Epithelial cell of proximal tubule (primary cell): ENCODE measurements at regions not wholly inside any gene's neighbourhood (a gene's known extent, or its start where the extent isn't known, plus 50 kb on each side); places are given as distances from the start of the nearest gene placed in this dataset.

Experiments
- DNase-seq: peaks from one replicate; pipeline ENCODE4 v3.0.0-alpha.2; 2011; ENCODE audit warnings: low read depth
- H3K4me3 ChIP-seq: 2 replicates; pipeline ENCODE4 v1.5.1; 2011; ENCODE audit warnings: low read depth, mild to moderate bottlenecking, low read length
- CTCF ChIP-seq: conservative IDR thresholded peaks from 2 replicates; pipeline ENCODE4 v1.5.1; 2012; ENCODE audit warnings: low read depth, mild to moderate bottlenecking, low read length

GRCh38 chr6:80482056-80482455 lies 375.6 kb downstream of the BCKDHB start:
- H3K4me3 ChIP-seq, result no peak overlapping the region
- DNase-seq, result no peak
- no peak for TF ChIP-seq CTCF

GRCh38 chr6:80480421-80481157 lies 374.1 kb downstream of the BCKDHB start:
- DNase-seq, result no peak
- no peak for TF ChIP-seq CTCF
- no peak overlapping the region for H3K4me3 ChIP-seq

DNA sequence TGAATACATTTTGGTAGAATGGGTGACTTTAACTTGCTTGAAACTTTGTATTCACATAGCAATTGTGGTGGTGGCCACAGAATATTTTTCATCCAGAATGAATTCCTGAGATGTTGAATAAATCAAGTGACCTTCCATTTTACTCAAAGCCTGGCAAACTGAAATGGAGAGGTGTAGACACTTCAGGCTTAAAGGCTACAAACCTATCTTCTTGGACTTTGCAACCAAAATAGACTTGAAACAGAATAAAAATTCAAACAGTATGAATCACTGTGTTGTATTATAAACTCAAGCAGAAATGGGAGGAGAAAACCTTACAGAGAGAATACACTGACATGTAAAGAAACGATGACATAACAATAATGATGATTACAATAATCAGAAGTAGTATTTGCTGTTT lies 371.6 kb downstream of the BCKDHB start:
- no peak overlapping the region for H3K4me3 ChIP-seq
- TF ChIP-seq CTCF, result no peak
- DNase-seq, result no peak

GRCh38 chr6:80477591-80477990 lies 371.1 kb downstream of the BCKDHB start:
- DNase-seq, result peak; percentile 19
- H3K4me3 ChIP-seq, result no peak overlapping the region
- no peak for TF ChIP-seq CTCF

- no peak for TF ChIP-seq CTCF
- no peak for DNase-seq
- no peak overlapping the region for H3K4me3 ChIP-seq
These were observed 365.8 kb downstream of the BCKDHB start for GRCh38 chr6:80472271-80472670.

DNA sequence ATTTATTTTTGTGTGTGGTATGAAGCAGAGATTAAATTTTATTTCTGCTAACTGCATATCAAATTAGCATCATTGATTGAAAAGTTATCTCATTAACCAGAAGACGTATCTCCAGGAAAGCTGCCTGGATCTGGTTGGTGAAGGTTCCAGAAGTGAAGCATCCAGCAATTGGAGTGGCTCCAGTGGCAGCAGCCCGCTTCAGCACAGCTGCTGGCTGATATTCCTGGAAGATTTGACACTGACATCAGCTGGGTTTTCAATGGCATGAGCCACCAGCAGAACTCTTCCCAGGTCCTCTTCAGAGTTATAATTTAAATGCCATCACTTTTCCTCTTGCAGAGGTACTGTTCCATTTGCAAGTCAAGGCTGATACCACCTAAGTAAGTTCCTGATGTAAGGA lies 363.5 kb downstream of the BCKDHB start:
- no peak for TF ChIP-seq CTCF
- H3K4me3 ChIP-seq, result no peak overlapping the region
- DNase-seq, result no peak

- no peak overlapping the region for H3K4me3 ChIP-seq
- no peak for TF ChIP-seq CTCF
- no peak for DNase-seq
These were observed 361.9 kb downstream of the BCKDHB start for GRCh38 chr6:80468398-80468797.
